Inferior parietal cortex (tissue), 1 donor: ENCODE measurements at regions not wholly inside any gene's neighbourhood (a gene's known extent, or its start where the extent isn't known, plus 50 kb on each side); places are given as distances from the start of the nearest gene placed in this dataset.
A peak's percentile ranks its signal among the peaks of the same experiment; 100 is the strongest.

Source experiments
- DNase-seq: peaks from one replicate; pipeline ENCODE4 v3.0.0-alpha.2; 2016; ENCODE audit errors: extremely low spot score

DNA sequence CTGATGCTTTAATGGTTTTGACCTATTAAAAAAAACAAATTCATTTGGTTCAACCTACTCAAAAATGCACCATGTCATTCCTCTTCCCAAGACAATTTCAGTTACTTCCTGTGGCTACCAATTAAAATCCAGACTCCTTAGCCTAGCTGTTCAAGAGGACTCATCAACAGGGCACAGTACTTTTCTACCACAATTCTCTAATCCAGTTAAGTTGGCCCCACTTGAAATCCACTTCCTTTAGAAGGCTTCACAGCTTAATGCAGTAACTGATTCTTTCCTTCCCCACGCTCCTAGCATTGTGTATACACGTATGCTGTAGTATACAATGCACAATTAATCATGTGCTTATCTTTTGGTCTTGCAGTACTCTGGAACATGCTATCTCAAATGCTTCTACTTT, 129.8 kb downstream of the UGT8 start:
- no peak for DNase-seq

- DNase-seq: no peak
Observed at GRCh38 chr4:114729068-114729738, 130.6 kb downstream of the UGT8 start.

GRCh38 chr4:114734594-114734993, 136.0 kb downstream of the UGT8 start:
- no peak for DNase-seq

- no peak for DNase-seq
Observed at GRCh38 chr4:114752391-114753165, 154.0 kb downstream of the UGT8 start.

- no peak for DNase-seq
Observed at GRCh38 chr4:114754616-114755015, 156.0 kb downstream of the UGT8 start.

DNA sequence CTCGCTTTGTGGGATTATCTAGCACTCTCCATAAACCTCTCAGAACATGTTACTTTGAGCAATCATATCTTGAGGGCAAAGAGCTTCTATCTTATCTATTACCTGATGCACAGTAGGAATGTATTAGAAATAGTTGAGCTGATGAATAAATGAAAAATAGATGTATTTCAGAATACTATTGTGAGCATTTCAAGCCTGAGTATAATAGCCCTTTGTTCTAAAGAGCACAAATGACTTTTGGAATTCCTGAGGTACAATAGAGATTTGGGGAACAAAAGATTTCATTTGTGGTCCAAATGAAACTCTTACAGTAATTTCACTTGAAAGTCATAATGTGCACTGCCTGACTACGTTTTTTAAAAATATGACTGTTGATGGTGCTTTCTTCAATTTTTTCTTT, 159.5 kb downstream of the UGT8 start:
- peak; percentile 10 for DNase-seq

DNA sequence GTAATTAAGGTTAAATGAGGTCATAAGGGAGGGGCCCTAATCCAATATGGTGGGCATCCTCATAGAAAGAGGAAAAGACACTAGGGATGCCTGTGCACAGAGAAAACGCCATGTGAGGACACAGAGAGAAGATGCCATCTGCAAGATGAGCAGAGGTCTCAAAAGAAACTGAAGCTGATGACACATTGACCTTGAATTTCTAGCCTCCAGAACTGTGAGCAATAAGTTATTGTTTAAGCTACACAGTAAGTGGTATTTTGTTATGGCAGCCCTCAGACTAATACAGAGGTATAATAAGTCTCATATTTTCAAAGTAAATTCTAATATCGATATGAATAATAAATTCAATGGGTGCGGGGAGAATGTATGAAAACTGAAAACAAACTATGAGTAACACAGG, 169.9 kb downstream of the UGT8 start:
- DNase-seq: no peak

DNA sequence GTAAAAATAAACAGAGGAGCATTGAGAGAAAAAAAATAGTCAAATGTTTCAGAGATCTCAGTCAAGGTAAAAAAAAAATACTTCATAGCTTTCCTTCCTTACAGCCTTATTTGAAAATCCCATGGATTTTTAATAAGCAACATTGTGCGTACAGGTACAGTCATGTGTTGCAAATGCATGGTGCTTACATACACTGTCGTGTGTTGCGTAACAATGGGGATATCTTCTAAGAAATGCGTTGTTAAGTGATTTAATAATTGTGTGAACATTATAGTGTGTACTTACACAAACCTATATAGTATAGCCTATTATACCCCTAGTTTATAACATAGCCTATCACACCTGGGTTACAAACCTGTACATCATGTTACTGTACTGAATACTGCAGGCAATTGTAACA, 172.0 kb downstream of the UGT8 start:
- no peak for DNase-seq

DNA sequence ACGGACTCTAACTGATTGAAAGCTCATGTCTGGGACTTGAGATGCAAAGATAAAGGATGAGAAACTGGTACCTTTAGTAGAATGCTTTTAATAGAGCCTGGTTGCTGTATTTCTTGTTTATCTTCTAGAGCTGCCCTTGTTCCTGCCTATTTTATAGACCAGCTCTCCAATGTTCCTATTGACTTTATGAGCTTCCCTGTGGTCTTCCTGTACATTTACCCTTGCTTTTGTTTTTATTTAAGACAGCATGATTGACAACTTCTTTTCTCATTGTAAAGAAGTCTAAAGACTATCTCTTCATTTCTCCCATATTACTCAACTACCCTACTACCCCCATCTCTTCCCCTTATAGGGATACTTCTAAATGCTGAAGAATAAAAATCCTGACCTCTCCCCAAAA, 174.7 kb downstream of the UGT8 start:
- no peak for DNase-seq
